ENCODE measurements at regions not wholly inside any gene's neighbourhood (a gene's known extent, or its start where the extent isn't known, plus 50 kb on each side); places are given as distances from the start of the nearest gene placed in this dataset.

DNA sequence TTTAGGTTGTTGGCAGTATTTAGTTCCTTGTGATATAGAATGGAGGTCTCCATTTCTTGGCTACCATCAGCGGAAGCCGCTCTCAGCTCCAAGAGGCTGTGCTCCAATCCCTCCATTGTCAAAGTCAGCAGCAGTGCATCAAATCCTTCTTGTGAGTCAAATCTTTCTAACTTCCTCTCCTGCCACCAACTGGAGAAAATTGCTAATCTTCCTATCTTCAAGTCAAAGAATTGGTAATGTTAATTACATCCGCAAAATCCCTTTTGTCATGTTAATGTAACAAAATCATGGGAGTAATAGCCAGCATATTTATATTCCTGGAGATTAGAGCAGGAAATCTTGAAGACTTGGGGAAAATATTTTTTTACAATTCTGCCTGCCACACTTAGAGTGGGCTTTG, 436.4 kb upstream of the DYNLRB2 start:
- TF ChIP-seq, protein P1, sequence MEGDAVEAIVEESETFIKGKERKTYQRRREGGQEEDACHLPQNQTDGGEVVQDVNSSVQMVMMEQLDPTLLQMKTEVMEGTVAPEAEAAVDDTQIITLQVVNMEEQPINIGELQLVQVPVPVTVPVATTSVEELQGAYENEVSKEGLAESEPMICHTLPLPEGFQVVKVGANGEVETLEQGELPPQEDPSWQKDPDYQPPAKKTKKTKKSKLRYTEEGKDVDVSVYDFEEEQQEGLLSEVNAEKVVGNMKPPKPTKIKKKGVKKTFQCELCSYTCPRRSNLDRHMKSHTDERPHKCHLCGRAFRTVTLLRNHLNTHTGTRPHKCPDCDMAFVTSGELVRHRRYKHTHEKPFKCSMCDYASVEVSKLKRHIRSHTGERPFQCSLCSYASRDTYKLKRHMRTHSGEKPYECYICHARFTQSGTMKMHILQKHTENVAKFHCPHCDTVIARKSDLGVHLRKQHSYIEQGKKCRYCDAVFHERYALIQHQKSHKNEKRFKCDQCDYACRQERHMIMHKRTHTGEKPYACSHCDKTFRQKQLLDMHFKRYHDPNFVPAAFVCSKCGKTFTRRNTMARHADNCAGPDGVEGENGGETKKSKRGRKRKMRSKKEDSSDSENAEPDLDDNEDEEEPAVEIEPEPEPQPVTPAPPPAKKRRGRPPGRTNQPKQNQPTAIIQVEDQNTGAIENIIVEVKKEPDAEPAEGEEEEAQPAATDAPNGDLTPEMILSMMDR (conservative IDR thresholded peaks at IDR 0.05; ENCODE audit: low read depth, low read length) = no peak
- no peak for TF ChIP-seq EZH2 (IDR thresholded peaks at IDR 0.05; ENCODE audit: low read length, unreplicated experiment)
- TF ChIP-seq EZH2phosphoT487 (IDR thresholded peaks at IDR 0.05; ENCODE audit: borderline replicate concordance, low read length) = no peak

Data from PC-3 (cell line).